GM23248 (cell line): ENCODE measurements at regions not wholly inside any gene's neighbourhood (a gene's known extent, or its start where the extent isn't known, plus 50 kb on each side); places are given as distances from the start of the nearest gene placed in this dataset.

Experiments
- DNase-seq: peaks from one replicate; pipeline ENCODE4 v3.0.0-alpha.2; 2015
- H2AFZ ChIP-seq: fragments of 200-600 bp; sonication (generic); 2 replicates; pipeline ENCODE4 v1.6.1; 2016; ENCODE audit warnings: antibody characterized with exemption
- H3F3A ChIP-seq: fragments of 200-600 bp; sonication (generic); 2 replicates; pipeline ENCODE4 v1.6.1; 2016; ENCODE audit warnings: mild to moderate bottlenecking, antibody characterized with exemption, mixed run types; ENCODE audit not compliant: insufficient read depth
- H3K27ac ChIP-seq: fragments of 200-600 bp; sonication (generic); 2 replicates; pipeline ENCODE4 v1.5.1; 2016; ENCODE audit warnings: mild to moderate bottlenecking
- H3K27me3 ChIP-seq: fragments of 200-600 bp; sonication (generic); replicated peaks from 2 replicates; pipeline ENCODE4 v1.6.1; 2016; ENCODE audit warnings: mild to moderate bottlenecking; ENCODE audit not compliant: insufficient read depth
- H3K36me3 ChIP-seq: fragments of 200-600 bp; sonication (generic); 2 replicates; pipeline ENCODE4 v1.6.1; 2016; ENCODE audit warnings: low read depth, mild to moderate bottlenecking
- H3K4me1 ChIP-seq: fragments of 200-600 bp; sonication (generic); 2 replicates; pipeline ENCODE4 v1.6.1; 2016; ENCODE audit warnings: mild to moderate bottlenecking; ENCODE audit not compliant: insufficient read depth
- H3K4me2 ChIP-seq: fragments of 200-600 bp; sonication (generic); one replicate; pipeline ENCODE4 v1.6.1; 2016; ENCODE audit warnings: mild to moderate bottlenecking; ENCODE audit not compliant: unreplicated experiment
- H3K4me3 ChIP-seq: fragments of 200-600 bp; sonication (generic); 2 replicates; pipeline ENCODE4 v1.5.1; 2016; ENCODE audit warnings: mild to moderate bottlenecking
- H3K79me2 ChIP-seq: fragments of 200-600 bp; sonication (generic); 2 replicates; pipeline ENCODE4 v1.6.1; 2016; ENCODE audit warnings: mild to moderate bottlenecking; ENCODE audit not compliant: insufficient read depth
- H3K9ac ChIP-seq: fragments of 200-600 bp; sonication (generic); 2 replicates; pipeline ENCODE4 v1.6.1; 2016; ENCODE audit warnings: mild to moderate bottlenecking
- H3K9me2 ChIP-seq: fragments of 200-600 bp; sonication (generic); 2 replicates; pipeline ENCODE4 v1.6.1; 2016; ENCODE audit warnings: mixed run types, mild to moderate bottlenecking, moderate library complexity; ENCODE audit not compliant: insufficient read depth
- H3K9me3 ChIP-seq: fragments of 200-600 bp; sonication (generic); one replicate; pipeline ENCODE4 v1.6.1; 2017; ENCODE audit warnings: low read depth
- H4K20me1 ChIP-seq: fragments of 200-600 bp; sonication (generic); 2 replicates; pipeline ENCODE4 v1.6.0; 2016; ENCODE audit not compliant: insufficient read depth
- EZH2 ChIP-seq: fragments of 200-600 bp; sonication (generic); IDR thresholded peaks from 2 replicates; pipeline ENCODE4 v1.6.1; 2018; ENCODE audit warnings: antibody characterized with exemption, mild to moderate bottlenecking; ENCODE audit not compliant: insufficient read depth, poor library complexity, severe bottlenecking
- EZH2phosphoT487 ChIP-seq: fragments of 200-600 bp; sonication (generic); IDR thresholded peaks from 2 replicates; pipeline ENCODE4 v1.6.1; 2018; ENCODE audit warnings: antibody characterized with exemption, moderate library complexity, mild to moderate bottlenecking, low read depth; ENCODE audit not compliant: insufficient read depth
- WGBS, 2 experiments: methylation state at CpG; one replicate each; pipeline ENCODE4 v1.1.6; 2015 to 2017; ENCODE audit warnings: low lambda C conversion rate in 2 of 2, low coverage in 1 of 2; ENCODE audit errors: missing lambda C conversion rate in 2 of 2; 5-methylcytosine and 5-hydroxymethylcytosine counted together
- in situ Hi-C: fragments of 300-500 bp; cut with MboI; formaldehyde crosslinking; loops from 2 replicates; pipeline ENCODE4 v1.15.0; 2020

DNA sequence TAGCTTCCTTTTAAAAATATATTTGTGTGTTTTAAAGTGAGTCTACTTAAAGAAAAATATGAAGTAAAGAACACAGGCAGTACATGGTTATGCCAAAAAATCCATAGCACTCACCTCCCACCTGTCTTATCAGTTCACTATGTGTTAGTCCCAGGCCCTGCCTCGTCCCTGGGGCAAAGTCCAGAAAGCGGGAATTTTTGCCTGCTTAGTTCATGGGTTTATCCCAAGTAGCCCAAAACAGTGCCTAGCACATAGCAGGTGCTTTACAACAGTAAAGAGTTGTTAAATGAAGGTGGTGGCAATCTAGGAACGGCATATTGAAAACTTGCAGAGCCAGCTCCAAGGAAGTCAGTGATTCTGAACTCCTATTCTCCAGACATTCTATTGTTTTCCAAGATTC lies 154.0 kb downstream of the MN1 start:
- DNase-seq = no peak
- H3K27me3 ChIP-seq = no peaks in the 10 kb centered on the region; the same call in 1 of the 2 replicates
- no peak overlapping the region for H3K4me2 ChIP-seq
- no peak overlapping the region for H2AFZ ChIP-seq
- no peaks in the 10 kb centered on the region for H3K9me2 ChIP-seq
- H3F3A ChIP-seq = no peaks in the 10 kb centered on the region
- H4K20me1 ChIP-seq = no peaks in the 10 kb centered on the region
- H3K79me2 ChIP-seq = no peaks in the 10 kb centered on the region
- H3K9ac ChIP-seq = no peak overlapping the region
- no peaks in the 10 kb centered on the region for H3K36me3 ChIP-seq
- no peak overlapping the region for H3K27ac ChIP-seq
- no peak for TF ChIP-seq EZH2
- no peak for TF ChIP-seq EZH2phosphoT487
- 75 to 77% methylated on average over 3 of the region's 3 CpGs for WGBS, 2 experiments
- H3K4me1 ChIP-seq = no peaks in the 10 kb centered on the region
- no peak overlapping the region for H3K4me3 ChIP-seq
- in situ Hi-C loops = no loop called here
- no peaks in the 10 kb centered on the region for H3K9me3 ChIP-seq

DNA sequence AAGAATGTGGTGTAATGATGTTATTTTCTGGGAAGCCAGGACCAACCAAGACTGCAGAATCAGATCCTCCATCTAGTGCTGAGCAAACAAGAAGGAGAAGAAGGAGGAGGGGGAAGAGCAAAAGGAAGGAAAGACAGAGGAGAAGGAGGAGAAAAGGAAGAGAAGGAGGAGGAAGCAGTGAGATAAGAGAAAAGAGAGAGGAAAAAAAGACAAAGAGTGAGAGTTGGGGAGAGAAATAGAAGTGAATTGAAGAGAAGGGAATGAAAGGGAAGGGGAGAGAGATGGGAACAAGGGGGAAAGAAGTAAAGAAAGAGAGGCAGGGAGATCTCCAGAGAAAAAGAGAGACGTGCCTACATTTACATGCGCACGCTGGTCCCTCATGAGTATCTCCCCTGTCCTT lies 153.5 kb downstream of the MN1 start:
- no peak overlapping the region for H3K4me2 ChIP-seq
- no peak overlapping the region for H3K4me3 ChIP-seq
- H3K36me3 ChIP-seq = no peaks in the 10 kb centered on the region
- H3K27me3 ChIP-seq = no peaks in the 10 kb centered on the region; the same call in 1 of the 2 replicates
- 77 to 88% methylated on average over 3 of the region's 3 CpGs for WGBS, 2 experiments
- no peak overlapping the region for H3K9ac ChIP-seq
- no peak overlapping the region for H3K27ac ChIP-seq
- TF ChIP-seq EZH2 (no peak), EZH2phosphoT487 (no peak)
- H4K20me1 ChIP-seq = no peaks in the 10 kb centered on the region
- no peaks in the 10 kb centered on the region for H3K4me1 ChIP-seq
- in situ Hi-C loops = no loop called here
- no peaks in the 10 kb centered on the region for H3K9me2 ChIP-seq
- no peak overlapping the region for H2AFZ ChIP-seq
- H3F3A ChIP-seq = no peaks in the 10 kb centered on the region
- H3K9me3 ChIP-seq = no peaks in the 10 kb centered on the region
- no peak for DNase-seq
- no peaks in the 10 kb centered on the region for H3K79me2 ChIP-seq

DNA sequence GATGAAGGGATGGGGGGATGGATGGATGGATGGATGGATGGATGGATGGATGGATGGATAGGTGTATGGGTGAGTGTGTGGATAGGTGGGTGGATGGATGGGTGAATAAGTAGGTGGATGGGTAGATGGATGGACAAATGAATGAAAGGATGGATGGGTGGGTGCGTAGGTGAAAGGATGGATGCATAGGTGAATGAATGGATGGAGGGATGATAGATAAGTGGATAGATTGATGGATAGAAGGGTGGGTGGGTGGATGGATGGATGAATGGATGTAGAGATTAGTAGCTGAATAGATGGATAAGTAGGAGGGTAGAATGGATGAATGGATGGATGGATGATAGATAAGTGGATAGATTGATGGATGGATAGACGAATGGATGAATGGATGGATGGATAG lies 152.7 kb downstream of the MN1 start:
- Histone ChIP-seq H3K4me3 (no peak overlapping the region), H3K27ac (no peak overlapping the region), H3K27me3 (no peaks in the 10 kb centered on the region; the same call in 1 of the 2 replicates), H3F3A (no peaks in the 10 kb centered on the region), H3K79me2 (no peaks in the 10 kb centered on the region), H3K9me2 (no peaks in the 10 kb centered on the region), H2AFZ (no peak overlapping the region), H3K4me2 (no peak overlapping the region), H3K36me3 (no peaks in the 10 kb centered on the region), H3K9ac (no peak overlapping the region), H3K4me1 (no peaks in the 10 kb centered on the region), H4K20me1 (no peaks in the 10 kb centered on the region), H3K9me3 (no peaks in the 10 kb centered on the region)
- 76 to 85% methylated on average over 2 of the region's 2 CpGs for WGBS, 2 experiments
- in situ Hi-C loops = no loop called here
- TF ChIP-seq EZH2 (no peak), EZH2phosphoT487 (no peak)
- DNase-seq = no peak

DNA sequence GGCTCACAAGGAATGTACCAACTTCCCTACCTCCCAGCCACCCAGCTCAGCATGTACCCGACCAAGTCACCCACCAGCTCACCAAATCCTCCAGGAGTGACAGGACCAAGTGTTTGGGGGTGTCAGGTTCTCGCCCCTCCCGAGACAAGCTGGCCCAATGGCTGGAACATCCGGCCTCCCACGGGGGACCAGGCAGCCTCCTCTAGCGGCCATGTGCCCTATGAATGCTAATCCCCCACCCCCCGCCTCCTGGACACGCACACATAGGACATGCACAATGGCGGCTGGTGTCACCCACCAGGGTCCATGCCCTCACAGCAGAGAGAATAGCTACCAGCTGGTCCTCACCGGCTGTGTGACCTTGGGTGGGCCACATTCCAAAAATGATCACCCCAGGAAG lies 151.0 kb downstream of the MN1 start:
- Histone ChIP-seq H3K9me2 (no peaks in the 10 kb centered on the region), H3K9ac (no peak overlapping the region), H3F3A (no peaks in the 10 kb centered on the region), H3K4me2 (no peak overlapping the region), H3K27me3 (no peaks in the 10 kb centered on the region; the same call in 1 of the 2 replicates), H3K27ac (no peak overlapping the region), H2AFZ (no peak overlapping the region), H3K9me3 (no peaks in the 10 kb centered on the region), H3K4me3 (no peak overlapping the region), H4K20me1 (no peaks in the 10 kb centered on the region), H3K36me3 (no peaks in the 10 kb centered on the region), H3K79me2 (no peaks in the 10 kb centered on the region), H3K4me1 (no peaks in the 10 kb centered on the region)
- TF ChIP-seq EZH2 = no peak
- WGBS, 2 experiments = 74 to 84% methylated on average over 10 of the region's 10 CpGs
- DNase-seq = no peak
- in situ Hi-C loops = no loop called here

DNA sequence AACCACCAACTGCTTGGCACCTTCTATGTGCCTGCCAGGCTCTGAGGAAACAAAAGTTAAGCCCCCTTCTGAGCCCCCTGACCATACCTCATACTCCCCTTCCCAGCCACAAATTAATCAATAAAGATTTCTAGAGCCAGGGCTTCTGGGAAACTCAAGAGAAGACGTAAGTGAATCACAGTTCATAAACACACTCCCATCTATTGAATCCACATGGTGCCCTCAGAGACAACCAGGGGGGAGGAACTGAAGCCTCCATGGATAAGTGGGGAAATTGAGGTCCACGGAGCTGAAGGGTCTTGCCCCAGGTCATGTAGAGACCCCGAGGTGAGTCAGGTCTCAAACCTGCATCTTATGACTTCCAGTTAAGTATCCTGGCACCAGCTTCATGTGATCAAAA lies 150.6 kb downstream of the MN1 start:
- Histone ChIP-seq H3K36me3 (no peaks in the 10 kb centered on the region), H3F3A (no peaks in the 10 kb centered on the region), H3K4me3 (no peak overlapping the region), H3K9me3 (no peaks in the 10 kb centered on the region), H3K27ac (no peak overlapping the region), H2AFZ (no peak overlapping the region), H3K4me2 (no peak overlapping the region), H3K79me2 (no peaks in the 10 kb centered on the region), H3K4me1 (no peaks in the 10 kb centered on the region), H3K9ac (no peak overlapping the region), H4K20me1 (no peaks in the 10 kb centered on the region), H3K27me3 (no peaks in the 10 kb centered on the region; the same call in 1 of the 2 replicates), H3K9me2 (no peaks in the 10 kb centered on the region)
- TF ChIP-seq EZH2phosphoT487 = no peak
- no peak for TF ChIP-seq EZH2
- WGBS, 2 experiments = 5 to 8% methylated on average over 3 of the region's 3 CpGs
- in situ Hi-C loops = no loop called here
- DNase-seq = no peak
